PC-9 (cell line): ENCODE measurements at regions not wholly inside any gene's neighbourhood (a gene's known extent, or its start where the extent isn't known, plus 50 kb on each side); places are given as distances from the start of the nearest gene placed in this dataset.
"Not testable (repeated sequence)": the region's sequence is repeated elsewhere in the genome, so short reads cannot be mapped to it uniquely, and the experiment has no call there.

Source experiments
- BruUV-seq: library from RNA; stranded (reverse); fragments of 400-500 nt; replicated peaks from 2 replicates; lab custom pipeline; 2021; lab: Mats Ljungman, UMichigan
- CTCF ChIA-PET: fragments of 300-600 bp; sonication (Branson Sonifier 250); formaldehyde crosslinking; loops from one replicate; lab custom pipeline; 2022; ENCODE audit warnings: antibody characterized with exemption; lab: Charles Lee
- POLR2A ChIA-PET: fragments of 300-600 bp; sonication (Branson Sonifier 250); formaldehyde crosslinking; loops from one replicate; lab custom pipeline; 2022; ENCODE audit warnings: antibody characterized with exemption; ENCODE audit not compliant: unreplicated experiment; lab: Charles Lee
- DNase-seq, 2 experiments: peaks; one replicate each; pipeline versions ENCODE4 v3.0.0 to v3.0.0-alpha.2; 2015 to 2022; ENCODE audit warnings: mixed read lengths in 1 of 2
- H2AFZ ChIP-seq: fragments of 200-600 bp; sonication (generic); 2 replicates; pipeline ENCODE4 v1.8.1; 2017; ENCODE audit warnings: antibody characterized with exemption
- H3F3A ChIP-seq: fragments of 200-600 bp; sonication (generic); 2 replicates; pipeline ENCODE4 v1.8.1; 2017; ENCODE audit warnings: antibody characterized with exemption, mild to moderate bottlenecking, low read depth; ENCODE audit not compliant: insufficient read depth
- H3K27ac ChIP-seq: fragments of 200-600 bp; sonication (generic); 2 replicates; pipeline ENCODE4 v1.6.1; 2016; ENCODE audit warnings: mixed run types
- H3K27me3 ChIP-seq: fragments of 200-600 bp; sonication (generic); 2 replicates; pipeline ENCODE4 v1.6.1; 2016; ENCODE audit warnings: low read depth, mixed run types; ENCODE audit not compliant: insufficient read depth
- H3K36me3 ChIP-seq: fragments of 200-600 bp; sonication (generic); 2 replicates; pipeline ENCODE4 v1.6.1; 2016; ENCODE audit warnings: low read depth, mixed run types
- H3K4me1 ChIP-seq: fragments of 200-600 bp; sonication (generic); replicated peaks from 2 replicates; pipeline ENCODE4 v1.6.1; 2016; ENCODE audit warnings: mixed run types; ENCODE audit not compliant: insufficient read depth
- H3K4me2 ChIP-seq: fragments of 200-600 bp; sonication (generic); 2 replicates; pipeline ENCODE4 v1.6.1; 2017; ENCODE audit warnings: mixed run types
- H3K4me3 ChIP-seq: fragments of 200-600 bp; sonication (generic); 2 replicates; pipeline ENCODE4 v1.6.1; 2016; ENCODE audit warnings: mixed run types
- H3K79me2 ChIP-seq: fragments of 200-600 bp; sonication (generic); 2 replicates; pipeline ENCODE4 v1.6.1; 2017; ENCODE audit warnings: low read depth, mixed run types
- H3K9me2 ChIP-seq: fragments of 200-600 bp; sonication (generic); 2 replicates; pipeline ENCODE4 v1.8.1; 2017; ENCODE audit warnings: mild to moderate bottlenecking; ENCODE audit not compliant: insufficient read depth
- H3K9me3 ChIP-seq: fragments of 200-600 bp; sonication (generic); 2 replicates; pipeline ENCODE4 v1.8.1; 2016; ENCODE audit warnings: low read depth; ENCODE audit not compliant: insufficient read depth
- H4K20me1 ChIP-seq: fragments of 200-600 bp; sonication (generic); 2 replicates; pipeline ENCODE4 v1.8.1; 2017; ENCODE audit not compliant: insufficient read depth
- EZH2 ChIP-seq: fragments of 200-600 bp; sonication (generic); IDR thresholded peaks from 2 replicates; pipeline ENCODE4 v1.8.0; 2017; ENCODE audit warnings: antibody characterized with exemption, low read depth
- intact Hi-C: fragments of 100-400 bp; cut with micrococcal nuclease; formaldehyde crosslinking; loops from one replicate; pipeline ENCODE4 v1.10.0; 2022; ENCODE audit not compliant: unreplicated experiment
- TF ChIP-seq, protein P1 (sequence below): fragments of 200-600 bp; sonication (generic); conservative IDR thresholded peaks from 2 replicates; pipeline ENCODE4 v1.6.1; 2017; ENCODE audit warnings: mixed run types, antibody characterized with exemption, mild to moderate bottlenecking, moderate library complexity

DNA sequence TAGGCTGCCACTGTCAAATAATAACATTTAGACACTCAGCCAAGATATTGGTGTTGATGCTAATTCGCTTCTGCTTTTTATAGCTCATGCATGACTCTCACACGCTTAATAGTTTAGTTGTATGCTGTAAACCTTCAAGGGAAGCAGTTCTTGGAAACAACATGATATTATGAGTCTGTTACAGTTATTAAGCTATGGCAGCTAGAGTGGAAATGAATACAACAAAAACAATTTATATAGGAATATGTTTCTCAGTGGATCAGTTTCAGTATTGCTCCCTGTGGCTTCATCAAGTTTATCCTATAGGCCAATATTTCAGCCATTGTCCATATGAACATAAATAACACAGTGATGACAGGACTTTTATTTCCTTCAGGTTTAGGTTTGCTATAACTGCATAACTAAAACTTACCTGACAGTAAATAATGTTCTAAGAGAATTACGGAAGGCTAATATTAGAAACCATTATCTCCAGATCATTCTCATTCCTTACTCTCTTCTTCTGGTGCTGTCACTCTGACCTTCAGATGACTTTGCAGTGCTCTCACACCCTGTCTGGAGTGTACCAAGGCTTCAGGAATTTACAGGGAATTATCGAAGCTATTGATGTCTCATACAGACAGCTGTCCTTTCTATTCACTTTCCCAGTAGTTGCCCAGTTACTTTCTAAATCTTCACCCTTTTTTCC lies 555.0 kb downstream of the ANKRD50 start:
- no peaks in the 10 kb centered on the region; the same call in 1 of the 2 replicates for H3K9me3 ChIP-seq
- BruUV-seq: no TSS peak
- no peaks in the 10 kb centered on the region for H3K27me3 ChIP-seq
- no peak overlapping the region for H2AFZ ChIP-seq
- ChIA-PET CTCF (no interaction called here), POLR2A (no interaction called here)
- no peaks in the 10 kb centered on the region for H3K9me2 ChIP-seq
- DNase-seq: no peak
- H3K27ac ChIP-seq: no peak overlapping the region
- H3K4me1 ChIP-seq: no peaks in the 10 kb centered on the region
- H4K20me1 ChIP-seq: no peaks in the 10 kb centered on the region
- H3K4me2 ChIP-seq: no peak overlapping the region
- intact Hi-C loops: no loop called here
- no peak overlapping the region for H3K4me3 ChIP-seq
- no peaks in the 10 kb centered on the region for H3K79me2 ChIP-seq
- no peaks in the 10 kb centered on the region for H3F3A ChIP-seq
- no peaks in the 10 kb centered on the region for H3K36me3 ChIP-seq
- no peak for TF ChIP-seq EZH2
- TF ChIP-seq, protein P1, sequence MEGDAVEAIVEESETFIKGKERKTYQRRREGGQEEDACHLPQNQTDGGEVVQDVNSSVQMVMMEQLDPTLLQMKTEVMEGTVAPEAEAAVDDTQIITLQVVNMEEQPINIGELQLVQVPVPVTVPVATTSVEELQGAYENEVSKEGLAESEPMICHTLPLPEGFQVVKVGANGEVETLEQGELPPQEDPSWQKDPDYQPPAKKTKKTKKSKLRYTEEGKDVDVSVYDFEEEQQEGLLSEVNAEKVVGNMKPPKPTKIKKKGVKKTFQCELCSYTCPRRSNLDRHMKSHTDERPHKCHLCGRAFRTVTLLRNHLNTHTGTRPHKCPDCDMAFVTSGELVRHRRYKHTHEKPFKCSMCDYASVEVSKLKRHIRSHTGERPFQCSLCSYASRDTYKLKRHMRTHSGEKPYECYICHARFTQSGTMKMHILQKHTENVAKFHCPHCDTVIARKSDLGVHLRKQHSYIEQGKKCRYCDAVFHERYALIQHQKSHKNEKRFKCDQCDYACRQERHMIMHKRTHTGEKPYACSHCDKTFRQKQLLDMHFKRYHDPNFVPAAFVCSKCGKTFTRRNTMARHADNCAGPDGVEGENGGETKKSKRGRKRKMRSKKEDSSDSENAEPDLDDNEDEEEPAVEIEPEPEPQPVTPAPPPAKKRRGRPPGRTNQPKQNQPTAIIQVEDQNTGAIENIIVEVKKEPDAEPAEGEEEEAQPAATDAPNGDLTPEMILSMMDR: no peak

DNA sequence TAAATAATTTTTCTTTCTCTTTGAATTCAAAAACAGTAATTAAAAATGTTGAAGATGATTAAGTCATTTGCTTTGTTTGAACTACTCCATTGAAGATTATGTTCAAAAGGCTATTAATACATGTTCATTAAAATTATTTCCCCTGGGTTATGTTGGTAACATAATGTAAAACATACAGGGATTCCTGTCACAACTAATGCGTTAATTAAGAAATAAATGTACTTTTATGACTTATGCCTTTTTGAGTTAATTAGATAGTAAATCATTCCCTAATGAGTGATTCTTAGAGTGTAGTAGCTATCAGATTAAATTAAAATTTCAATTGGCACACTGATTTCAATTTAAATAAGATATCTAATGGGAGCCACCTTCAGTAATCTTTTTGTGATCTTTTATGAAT lies 549.1 kb downstream of the ANKRD50 start:
- no peak overlapping the region for H2AFZ ChIP-seq
- CTCF ChIA-PET: no interaction called here
- H3F3A ChIP-seq: no peaks in the 10 kb centered on the region
- intact Hi-C loops: no loop called here
- no peaks in the 10 kb centered on the region for H3K27me3 ChIP-seq
- POLR2A ChIA-PET: no interaction called here
- BruUV-seq: no TSS peak
- no peak overlapping the region for H3K27ac ChIP-seq
- H3K4me1 ChIP-seq: no peaks in the 10 kb centered on the region
- no peak for DNase-seq
- no peaks in the 10 kb centered on the region for H3K9me2 ChIP-seq
- no peak overlapping the region for H3K4me3 ChIP-seq
- no peaks in the 10 kb centered on the region; the same call in 1 of the 2 replicates for H3K9me3 ChIP-seq
- no peaks in the 10 kb centered on the region for H3K36me3 ChIP-seq
- H4K20me1 ChIP-seq: no peaks in the 10 kb centered on the region
- TF ChIP-seq EZH2: no peak
- TF ChIP-seq, protein P1: no peak
- no peaks in the 10 kb centered on the region for H3K79me2 ChIP-seq
- H3K4me2 ChIP-seq: no peak overlapping the region

DNA sequence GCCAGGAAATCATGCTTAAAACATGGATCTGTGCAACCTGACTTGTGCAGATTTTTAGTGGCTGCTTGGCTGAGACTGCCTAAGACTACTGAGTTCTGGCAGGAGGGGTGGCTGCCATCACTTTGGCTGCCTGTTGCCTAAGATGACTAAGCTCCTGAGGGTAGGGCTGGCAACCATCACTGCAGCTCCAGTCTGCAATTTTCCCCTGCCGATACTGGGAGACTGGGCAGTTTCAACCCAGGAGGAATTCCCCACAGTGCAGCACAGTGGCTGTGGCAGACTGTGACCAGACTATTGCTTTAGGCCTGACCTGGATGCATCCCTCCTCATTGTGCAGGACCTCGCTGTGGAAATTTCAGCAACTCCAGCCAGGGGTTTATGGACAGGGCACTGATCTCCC lies 544.9 kb downstream of the ANKRD50 start:
- H3K79me2 ChIP-seq: no peaks in the 10 kb centered on the region
- H3K27ac ChIP-seq: no peak overlapping the region
- no peak overlapping the region for H2AFZ ChIP-seq
- no TSS peak for BruUV-seq
- peaks cover 5% of the 10 kb centered on the region for H3K9me3 ChIP-seq
- no peak overlapping the region for H3K4me3 ChIP-seq
- no peaks in the 10 kb centered on the region for H4K20me1 ChIP-seq
- H3K36me3 ChIP-seq: no peaks in the 10 kb centered on the region
- H3K27me3 ChIP-seq: no peaks in the 10 kb centered on the region
- no peak overlapping the region for H3K4me2 ChIP-seq
- no peaks in the 10 kb centered on the region for H3K4me1 ChIP-seq
- no peak for TF ChIP-seq EZH2
- TF ChIP-seq, protein P1: no peak
- DNase-seq: no peak
- no peaks in the 10 kb centered on the region for H3K9me2 ChIP-seq
- POLR2A ChIA-PET: no interaction called here
- H3F3A ChIP-seq: no peaks in the 10 kb centered on the region
- CTCF ChIA-PET: no interaction called here
- intact Hi-C loops: loop anchor here (5.0 kb wide), 1 partner anchor 395 kb away; no protein-coding TSS in a partner anchor

DNA sequence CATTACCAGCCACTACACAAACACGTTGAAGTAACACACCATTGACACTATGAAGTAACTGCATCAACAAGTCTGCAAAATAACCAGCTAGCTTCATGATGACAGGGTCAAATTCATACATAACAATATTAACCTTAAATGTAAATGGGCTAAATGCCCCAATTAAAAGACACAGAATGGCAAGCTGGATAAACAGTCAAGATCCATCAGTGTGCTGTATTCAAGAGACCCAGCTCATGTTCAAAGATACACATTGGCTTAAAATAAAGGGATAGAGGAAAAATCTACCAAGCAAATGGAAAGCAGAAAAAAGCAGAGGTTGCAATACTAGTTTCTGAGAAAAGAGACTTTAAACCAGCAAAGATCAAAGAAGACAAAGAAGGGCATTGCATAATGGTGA lies 543.0 kb downstream of the ANKRD50 start:
- CTCF ChIA-PET, H3F3A ChIP-seq, H3K9me3 ChIP-seq, BruUV-seq, H3K27me3 ChIP-seq, H3K27ac ChIP-seq, H2AFZ ChIP-seq, DNase-seq, H3K4me3 ChIP-seq, H3K9me2 ChIP-seq, H3K36me3 ChIP-seq, H4K20me1 ChIP-seq, H3K4me1 ChIP-seq, POLR2A ChIA-PET, H3K4me2 ChIP-seq, H3K79me2 ChIP-seq: not testable (repeated sequence)
- intact Hi-C loops: loop anchor here (5.0 kb wide), 1 partner anchor 393 kb away; no protein-coding TSS in a partner anchor
